ENCODE measurements at regions not wholly inside any gene's neighbourhood (a gene's known extent, or its start where the extent isn't known, plus 50 kb on each side); places are given as distances from the start of the nearest gene placed in this dataset.

DNA sequence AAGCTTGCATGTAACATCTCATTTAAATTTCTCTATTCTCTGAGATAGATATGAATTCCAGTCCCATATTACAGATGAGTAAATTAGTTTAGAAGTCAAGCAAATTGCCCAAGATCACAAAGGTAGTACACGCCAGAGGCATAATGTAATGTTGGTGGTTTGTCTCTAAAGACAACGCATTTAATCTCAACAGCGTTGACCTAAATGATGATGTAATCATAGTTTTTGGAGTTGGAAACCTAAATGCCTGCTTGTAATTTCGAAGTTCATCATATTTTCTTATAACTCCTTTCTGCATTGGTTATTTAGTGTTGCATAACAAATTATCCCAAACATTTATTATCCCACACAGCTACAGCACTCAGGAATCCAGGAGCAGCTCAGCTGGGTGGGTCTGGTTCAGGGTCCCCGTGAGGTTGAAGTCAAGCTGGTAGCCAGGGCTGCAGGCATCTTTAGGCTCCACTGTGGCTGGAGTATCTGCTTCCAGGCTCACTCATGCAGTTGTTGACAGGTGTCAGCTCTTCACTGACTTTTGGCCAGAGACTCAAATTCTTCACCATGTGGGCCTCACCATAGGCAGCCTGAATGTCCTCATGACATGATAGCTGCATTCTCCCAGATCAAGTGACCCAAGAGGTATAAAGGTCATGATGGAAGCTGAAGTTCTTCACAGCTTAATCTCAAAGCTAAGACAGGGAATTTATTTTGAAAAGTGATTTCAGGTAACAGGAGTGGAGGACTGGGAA, 122.0 kb upstream of the SPTLC3 start:
- no peak for TF ChIP-seq POLR2A (IDR thresholded peaks at IDR 0.05; ENCODE audit: low read depth, low read length)
- TF ChIP-seq POLR2AphosphoS5 (IDR thresholded peaks at IDR 0.05; ENCODE audit: low read depth, low read length): no peak
- no peak for TF ChIP-seq TAF1 (IDR thresholded peaks at IDR 0.05; ENCODE audit: low read depth, low read length)
- TF ChIP-seq POU2F2 (IDR thresholded peaks at IDR 0.05; ENCODE audit: low read depth, low read length): no peak

All from GM12891 (cell line).